GM23338 (cell line): ENCODE measurements at regions not wholly inside any gene's neighbourhood (a gene's known extent, or its start where the extent isn't known, plus 50 kb on each side); places are given as distances from the start of the nearest gene placed in this dataset.

Experiments used
- ATAC-seq: fragments of 200-7000 bp; cut with Tn5 transposase; 3 replicates; pipeline ENCODE4 v1.9.1; 2020
- DNase-seq: peaks from one replicate; pipeline ENCODE4 v3.0.0-alpha.2; 2015; ENCODE audit warnings: low spot score
- H2AFZ ChIP-seq: fragments of 200-600 bp; sonication (generic); 2 replicates; pipeline ENCODE4 v1.8.0; 2016; ENCODE audit warnings: antibody characterized with exemption, mild to moderate bottlenecking, moderate library complexity
- H3F3A ChIP-seq: fragments of 200-600 bp; sonication (generic); replicated peaks from 2 replicates; pipeline ENCODE4 v1.8.0; 2017; ENCODE audit warnings: antibody characterized with exemption, mixed run types, low read depth
- H3K27ac ChIP-seq: fragments of 200-600 bp; sonication (generic); 2 replicates; pipeline ENCODE4 v1.6.1; 2016; ENCODE audit warnings: low read depth
- H3K27me3 ChIP-seq: fragments of 200-600 bp; sonication (generic); 2 replicates; pipeline ENCODE4 v1.8.0; 2016; ENCODE audit warnings: mild to moderate bottlenecking, mixed run types, moderate library complexity; ENCODE audit not compliant: insufficient read depth
- H3K36me3 ChIP-seq: fragments of 200-600 bp; sonication (generic); 2 replicates; pipeline ENCODE4 v1.8.0; 2016; ENCODE audit warnings: mild to moderate bottlenecking; ENCODE audit not compliant: insufficient read depth
- H3K4me1 ChIP-seq: fragments of 200-600 bp; sonication (generic); 2 replicates; pipeline ENCODE4 v1.8.0; 2016; ENCODE audit warnings: mild to moderate bottlenecking, moderate library complexity; ENCODE audit not compliant: insufficient read depth
- H3K4me2 ChIP-seq: fragments of 200-600 bp; sonication (generic); 2 replicates; pipeline ENCODE4 v1.7.1; 2017; ENCODE audit warnings: mixed run types
- H3K4me3 ChIP-seq: fragments of 200-600 bp; sonication (generic); 2 replicates; pipeline ENCODE4 v1.6.1; 2016; ENCODE audit warnings: mixed run types
- H3K79me2 ChIP-seq: fragments of 200-600 bp; sonication (generic); replicated peaks from 2 replicates; pipeline ENCODE4 v1.8.0; 2017; ENCODE audit warnings: mild to moderate bottlenecking; ENCODE audit not compliant: insufficient read depth
- H3K9me2 ChIP-seq: fragments of 200-600 bp; sonication (generic); 2 replicates; pipeline ENCODE4 v1.8.0; 2017; ENCODE audit not compliant: insufficient read depth
- H4K20me1 ChIP-seq: fragments of 200-600 bp; sonication (generic); replicated peaks from 2 replicates; pipeline ENCODE4 v1.8.0; 2017; ENCODE audit warnings: mild to moderate bottlenecking; ENCODE audit not compliant: insufficient read depth
- H3K27ac Mint-ChIP-seq: 2 replicates; pipeline ENCODE4 v1.8.0; 2020; ENCODE audit warnings: inconsistent platforms, mild to moderate bottlenecking, moderate library complexity, mixed read lengths
- H3K27me3 Mint-ChIP-seq: 3 replicates; pipeline ENCODE4 v1.8.0; 2022; ENCODE audit warnings: low read depth, mild to moderate bottlenecking, moderate library complexity, mixed read lengths, inconsistent platforms; ENCODE audit not compliant: insufficient read depth, poor library complexity
- H3K36me3 Mint-ChIP-seq: 3 replicates; pipeline ENCODE4 v1.8.0; 2021; ENCODE audit warnings: low read depth, mild to moderate bottlenecking, inconsistent platforms, moderate library complexity, mixed read lengths
- H3K4me1 Mint-ChIP-seq: 3 replicates; pipeline ENCODE4 v1.8.0; 2020; ENCODE audit warnings: mild to moderate bottlenecking, inconsistent platforms, mixed read lengths
- H3K4me3 Mint-ChIP-seq: 3 replicates; pipeline ENCODE4 v1.8.0; 2021; ENCODE audit warnings: moderate library complexity, mild to moderate bottlenecking, inconsistent platforms, mixed read lengths
- H3K9me3 Mint-ChIP-seq: 3 replicates; pipeline ENCODE4 v1.8.0; 2020; ENCODE audit warnings: moderate library complexity, mild to moderate bottlenecking, inconsistent platforms, mixed read lengths
- ETS1 ChIP-seq: IDR thresholded peaks from 2 replicates; pipeline ENCODE4 v1.6.1; 2016; ENCODE audit warnings: antibody characterized with exemption
- NANOG ChIP-seq: IDR thresholded peaks from 2 replicates; pipeline ENCODE4 v1.6.1; 2016; ENCODE audit warnings: antibody characterized with exemption, borderline replicate concordance
- REST ChIP-seq: IDR thresholded peaks from one replicate; pipeline ENCODE4 v1.6.1; 2018; ENCODE audit warnings: antibody characterized with exemption; ENCODE audit not compliant: unreplicated experiment
- STAT1 ChIP-seq: IDR thresholded peaks from one replicate; pipeline ENCODE4 v1.6.1; 2016; ENCODE audit warnings: antibody characterized with exemption; ENCODE audit not compliant: unreplicated experiment
- ZNF462 ChIP-seq: fragments of 250-450 bp; sonication (Bioruptor Pico); IDR thresholded peaks from 2 replicates; pipeline ENCODE4 v1.5.0; 2020; ENCODE audit warnings: mild to moderate bottlenecking, moderate library complexity

GRCh38 chr13:51526202-51526601 is 58.1 kb upstream of the WDFY2 start (continued):
- TF ChIP-seq ZNF462 (CRISPR knock-in tag) (no peak), REST (no peak), STAT1 (no peak), NANOG (no peak)

- H4K20me1 ChIP-seq = no peaks in the 10 kb centered on the region
- ATAC-seq (peak; percentile 94), DNase-seq (peak; percentile 67)
- H3K36me3 Mint-ChIP-seq = peaks cover 4% of the 10 kb centered on the region; the same call in 1 of the 3 replicates
- peaks cover 5% of the 10 kb centered on the region; the same call in 1 of the 2 replicates for H3K4me1 ChIP-seq
- H3K9me3 Mint-ChIP-seq = peaks cover 9% of the 10 kb centered on the region; the same call in 2 of the 3 replicates
- H3K4me3 ChIP-seq = no peak overlapping the region
- H3K36me3 ChIP-seq = no peaks in the 10 kb centered on the region
- no peak overlapping the region for H3K27ac ChIP-seq
- no peak overlapping the region for H2AFZ ChIP-seq
- H3K79me2 ChIP-seq = no peaks in the 10 kb centered on the region
- H3K27me3 Mint-ChIP-seq = no peaks in the 10 kb centered on the region
- H3F3A ChIP-seq = no peaks in the 10 kb centered on the region
- H3K4me2 ChIP-seq = no peak overlapping the region
- H3K9me2 ChIP-seq = peaks cover 4% of the 10 kb centered on the region; the same call in 1 of the 2 replicates
- TF ChIP-seq ETS1 = no peak
- 0 out of 2 replicates have a peak, but pooled peaks have one; percentile 11 for TF ChIP-seq NANOG
- H3K4me3 Mint-ChIP-seq = no peak overlapping the region
- peaks cover 13% of the 10 kb centered on the region for H3K4me1 Mint-ChIP-seq
- no peak overlapping the region for H3K27ac Mint-ChIP-seq
- no peaks in the 10 kb centered on the region for H3K27me3 ChIP-seq
Observed at GRCh38 chr13:51532736-51533197, 51.5 kb upstream of the WDFY2 start.
